ENCODE measurements at regions not wholly inside any gene's neighbourhood (a gene's known extent, or its start where the extent isn't known, plus 50 kb on each side); places are given as distances from the start of the nearest gene placed in this dataset.

DNA sequence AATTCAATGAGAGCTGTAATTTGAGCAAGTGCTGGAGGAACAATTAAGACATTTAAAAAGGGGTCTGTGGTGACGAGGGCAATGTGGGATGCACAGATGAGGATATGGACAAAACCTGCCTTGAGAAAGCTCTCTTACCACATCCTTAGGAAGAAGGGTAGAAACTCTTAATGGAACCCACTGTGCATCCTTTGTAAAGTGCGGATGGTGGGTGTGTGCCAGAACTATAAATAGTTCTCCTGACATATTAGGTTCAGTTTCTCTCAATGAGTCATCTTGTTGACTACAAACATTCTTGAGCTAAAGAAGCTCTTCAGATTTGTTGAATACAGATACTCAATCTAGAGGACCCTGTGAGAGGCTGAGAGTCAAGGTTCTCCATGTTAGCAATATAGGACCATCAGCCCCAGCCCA, 106.1 kb upstream of the ANO4 start:
- no peak for DNase-seq
- H3K4me3 Mint-ChIP-seq, result no peak overlapping the region
- Histone ChIP-seq H3K36me3 (ENCODE audit: control insufficient read depth, insufficient read depth, low read length) (no peaks in the 10 kb centered on the region), H3K9me3 (ENCODE audit: control insufficient read depth, insufficient read depth, low read length) (peaks cover 10% of the 10 kb centered on the region), H3K4me3 (ENCODE audit: low read length) (no peak overlapping the region), H3K27ac (ENCODE audit: low read length) (no peak overlapping the region), H3K27me3 (ENCODE audit: control insufficient read depth, insufficient read depth, low read length) (no peaks in the 10 kb centered on the region), H3K4me1 (ENCODE audit: control insufficient read depth, insufficient read depth, low read length) (no peaks in the 10 kb centered on the region)
- TF ChIP-seq, protein P1, sequence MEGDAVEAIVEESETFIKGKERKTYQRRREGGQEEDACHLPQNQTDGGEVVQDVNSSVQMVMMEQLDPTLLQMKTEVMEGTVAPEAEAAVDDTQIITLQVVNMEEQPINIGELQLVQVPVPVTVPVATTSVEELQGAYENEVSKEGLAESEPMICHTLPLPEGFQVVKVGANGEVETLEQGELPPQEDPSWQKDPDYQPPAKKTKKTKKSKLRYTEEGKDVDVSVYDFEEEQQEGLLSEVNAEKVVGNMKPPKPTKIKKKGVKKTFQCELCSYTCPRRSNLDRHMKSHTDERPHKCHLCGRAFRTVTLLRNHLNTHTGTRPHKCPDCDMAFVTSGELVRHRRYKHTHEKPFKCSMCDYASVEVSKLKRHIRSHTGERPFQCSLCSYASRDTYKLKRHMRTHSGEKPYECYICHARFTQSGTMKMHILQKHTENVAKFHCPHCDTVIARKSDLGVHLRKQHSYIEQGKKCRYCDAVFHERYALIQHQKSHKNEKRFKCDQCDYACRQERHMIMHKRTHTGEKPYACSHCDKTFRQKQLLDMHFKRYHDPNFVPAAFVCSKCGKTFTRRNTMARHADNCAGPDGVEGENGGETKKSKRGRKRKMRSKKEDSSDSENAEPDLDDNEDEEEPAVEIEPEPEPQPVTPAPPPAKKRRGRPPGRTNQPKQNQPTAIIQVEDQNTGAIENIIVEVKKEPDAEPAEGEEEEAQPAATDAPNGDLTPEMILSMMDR (IDR thresholded peaks at IDR 0.05), result no peak
- no peak for ATAC-seq
- WGBS (ENCODE audit: insufficient coverage), result 77% methylated on average over 2 of the region's 2 CpGs
- H3K4me1 Mint-ChIP-seq, result no peaks in the 10 kb centered on the region
- intact Hi-C loops (cut with micrococcal nuclease), result no loop called here
- H3K9me3 Mint-ChIP-seq, result peaks cover 5 to 9% of the 10 kb centered on the region in 2 donors
- H3K36me3 Mint-ChIP-seq, result peaks cover 6% of the 10 kb centered on the region
- H3K27me3 Mint-ChIP-seq (ENCODE audit: low read depth in 2 of 2), result no peaks in the 10 kb centered on the region
- no peak overlapping the region for H3K27ac Mint-ChIP-seq

DNA sequence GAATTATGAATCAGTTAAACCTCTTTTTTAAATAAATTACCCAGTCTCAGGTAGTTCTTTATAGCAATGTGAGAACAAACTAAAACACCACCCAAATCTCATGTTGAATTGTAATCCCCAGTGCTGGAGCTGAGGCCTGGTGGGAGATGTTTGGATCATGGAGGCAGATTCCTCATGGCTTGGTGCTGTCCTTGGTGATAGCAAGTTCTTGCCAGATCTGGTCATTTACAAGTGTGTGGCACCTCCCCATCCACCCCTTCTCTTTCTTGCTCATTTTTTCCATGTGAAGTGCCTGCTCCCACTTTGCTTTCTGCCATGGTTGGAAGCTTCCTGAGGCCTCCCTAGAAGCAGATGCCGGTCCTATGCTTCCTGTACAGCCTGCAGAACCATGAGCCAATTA, 102.1 kb upstream of the ANO4 start:
- no peaks in the 10 kb centered on the region for H3K9me3 ChIP-seq (ENCODE audit: control insufficient read depth, insufficient read depth, low read length)
- H3K4me3 ChIP-seq (ENCODE audit: low read length), result no peak overlapping the region
- no peaks in the 10 kb centered on the region for H3K36me3 ChIP-seq (ENCODE audit: control insufficient read depth, insufficient read depth, low read length)
- no peak overlapping the region for H3K4me3 Mint-ChIP-seq
- no peaks in the 10 kb centered on the region for H3K27me3 ChIP-seq (ENCODE audit: control insufficient read depth, insufficient read depth, low read length)
- peaks cover 5 to 6% of the 10 kb centered on the region in 2 donors for H3K9me3 Mint-ChIP-seq
- H3K27ac ChIP-seq (ENCODE audit: low read length), result no peak overlapping the region
- DNase-seq, result no peak
- TF ChIP-seq, protein P1 (IDR thresholded peaks at IDR 0.05), result no peak
- no peaks in the 10 kb centered on the region for H3K36me3 Mint-ChIP-seq
- 86% methylated on average over 1 of the region's 1 CpG for WGBS (ENCODE audit: insufficient coverage)
- no peak overlapping the region for H3K27ac Mint-ChIP-seq
- no peaks in the 10 kb centered on the region for H3K4me1 Mint-ChIP-seq
- peaks cover 3 to 7% of the 10 kb centered on the region in 2 donors for H3K27me3 Mint-ChIP-seq (ENCODE audit: low read depth in 2 of 2)
- intact Hi-C loops (cut with micrococcal nuclease), result no loop called here
- no peaks in the 10 kb centered on the region for H3K4me1 ChIP-seq (ENCODE audit: control insufficient read depth, insufficient read depth, low read length)
- no peak for ATAC-seq

DNA sequence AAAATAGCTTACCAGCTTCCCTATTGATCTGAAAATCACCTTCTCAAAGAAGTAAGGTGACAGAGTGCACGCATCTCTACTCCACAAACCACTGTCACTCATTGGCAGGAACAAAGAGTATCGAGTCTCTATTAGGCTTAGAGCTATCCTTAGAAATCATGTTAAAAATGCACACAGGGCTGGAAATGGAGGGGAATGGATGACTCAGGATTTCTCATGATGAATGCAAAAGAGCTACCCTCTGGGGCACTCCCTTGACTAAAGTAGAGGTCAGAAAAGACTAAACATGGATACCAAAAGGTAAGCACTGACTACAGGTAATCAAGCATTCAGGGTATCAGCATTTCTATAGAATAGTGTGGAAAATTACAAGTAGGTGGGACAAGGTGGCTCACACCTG, 96.1 kb upstream of the ANO4 start:
- no peak overlapping the region for H3K4me3 ChIP-seq (ENCODE audit: low read length)
- H3K4me1 ChIP-seq (ENCODE audit: control insufficient read depth, insufficient read depth, low read length), result no peaks in the 10 kb centered on the region
- TF ChIP-seq, protein P1 (IDR thresholded peaks at IDR 0.05), result no peak
- H3K27ac Mint-ChIP-seq, result no peak overlapping the region
- DNase-seq, result no peak
- H3K36me3 ChIP-seq (ENCODE audit: control insufficient read depth, insufficient read depth, low read length), result no peaks in the 10 kb centered on the region
- H3K9me3 ChIP-seq (ENCODE audit: control insufficient read depth, insufficient read depth, low read length), result no peaks in the 10 kb centered on the region
- H3K27ac ChIP-seq (ENCODE audit: low read length), result no peak overlapping the region
- H3K27me3 ChIP-seq (ENCODE audit: control insufficient read depth, insufficient read depth, low read length), result no peaks in the 10 kb centered on the region
- no peak for ATAC-seq
- H3K4me1 Mint-ChIP-seq, result no peaks in the 10 kb centered on the region
- peaks cover 6 to 7% of the 10 kb centered on the region in 2 donors for H3K9me3 Mint-ChIP-seq
- no peaks in the 10 kb centered on the region for H3K36me3 Mint-ChIP-seq
- H3K27me3 Mint-ChIP-seq (ENCODE audit: low read depth in 2 of 2), result peaks cover 3 to 7% of the 10 kb centered on the region in 2 donors
- H3K4me3 Mint-ChIP-seq, result no peak overlapping the region
- WGBS (ENCODE audit: insufficient coverage), result 79% methylated on average over 2 of the region's 2 CpGs
- intact Hi-C loops (cut with micrococcal nuclease), result no loop called here

DNA sequence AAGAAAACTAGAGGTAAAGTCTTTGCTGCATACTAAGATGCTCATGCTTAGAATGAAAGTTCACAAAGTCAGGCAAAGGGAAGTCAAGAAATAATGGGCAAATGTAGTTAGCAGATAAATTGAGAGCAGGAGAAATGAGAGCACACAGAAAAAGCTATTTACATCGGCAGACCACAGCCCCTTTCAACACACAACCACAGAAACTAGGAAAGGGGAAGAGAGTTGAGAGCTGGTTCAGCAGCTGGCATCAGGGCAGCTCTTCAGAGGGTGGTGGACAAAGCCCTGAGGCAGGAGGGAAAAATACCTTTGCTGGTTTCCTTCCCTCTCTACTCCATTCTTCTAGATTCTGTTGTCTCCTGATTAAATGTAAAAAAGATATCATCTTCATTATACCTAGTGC, 95.4 kb upstream of the ANO4 start:
- H3K9me3 ChIP-seq (ENCODE audit: control insufficient read depth, insufficient read depth, low read length), result no peaks in the 10 kb centered on the region
- H3K27me3 Mint-ChIP-seq (ENCODE audit: low read depth in 2 of 2), result peaks cover 5 to 7% of the 10 kb centered on the region in 2 donors
- no peaks in the 10 kb centered on the region for H3K27me3 ChIP-seq (ENCODE audit: control insufficient read depth, insufficient read depth, low read length)
- DNase-seq (no peak), ATAC-seq (no peak)
- H3K36me3 Mint-ChIP-seq, result no peaks in the 10 kb centered on the region
- TF ChIP-seq, protein P1 (IDR thresholded peaks at IDR 0.05), result no peak
- H3K9me3 Mint-ChIP-seq, result peaks cover 4 to 7% of the 10 kb centered on the region in 2 donors
- intact Hi-C loops (cut with micrococcal nuclease), result no loop called here
- WGBS (ENCODE audit: insufficient coverage), result no CpG with 5 or more reads among the region's 1 CpG
- H3K27ac Mint-ChIP-seq, result no peak overlapping the region
- H3K4me3 ChIP-seq (ENCODE audit: low read length), result no peak overlapping the region
- no peaks in the 10 kb centered on the region for H3K4me1 ChIP-seq (ENCODE audit: control insufficient read depth, insufficient read depth, low read length)
- no peaks in the 10 kb centered on the region for H3K36me3 ChIP-seq (ENCODE audit: control insufficient read depth, insufficient read depth, low read length)
- no peak overlapping the region for H3K4me3 Mint-ChIP-seq
- no peak overlapping the region for H3K27ac ChIP-seq (ENCODE audit: low read length)
- no peaks in the 10 kb centered on the region for H3K4me1 Mint-ChIP-seq

All from natural killer cell (primary cell).